K562 (cell line): ENCODE measurements at regions not wholly inside any gene's neighbourhood (a gene's known extent, or its start where the extent isn't known, plus 50 kb on each side); places are given as distances from the start of the nearest gene placed in this dataset.
A peak's percentile ranks its signal among the peaks of the same experiment; 100 is the strongest.

ENCODE experiments used
- ATF7 ChIP-seq: fragments of 450-650 bp; IDR thresholded peaks from 2 replicates; pipeline ENCODE4 v1.7.1; 2014; ENCODE audit warnings: mild to moderate bottlenecking, moderate library complexity
- DPF2 ChIP-seq: fragments of 450-650 bp; IDR thresholded peaks from 2 replicates; pipeline ENCODE4 v1.6.1; 2016
- HDAC6 ChIP-seq: IDR thresholded peaks from 2 replicates; pipeline ENCODE4 v1.6.1; 2012; ENCODE audit warnings: low read depth, mild to moderate bottlenecking, control low read depth, inconsistent platforms, low read length, moderate library complexity
- ILF3 ChIP-seq: fragments of 450-650 bp; IDR thresholded peaks from 2 replicates; pipeline ENCODE4 v1.6.1; 2018; ENCODE audit warnings: antibody characterized with exemption, mild to moderate bottlenecking, moderate library complexity, borderline replicate concordance
- JUNB ChIP-seq: fragments of 450-650 bp; formaldehyde crosslinking; conservative IDR thresholded peaks from 2 replicates; pipeline ENCODE4 v1.4.0; 2020; ENCODE audit warnings: mild to moderate bottlenecking
- NCOA1 ChIP-seq: fragments of 450-650 bp; IDR thresholded peaks from 2 replicates; pipeline ENCODE4 v1.6.1; 2016; ENCODE audit warnings: low read depth
- NFRKB ChIP-seq: fragments of 450-650 bp; IDR thresholded peaks from 2 replicates; pipeline ENCODE4 v1.6.1; 2016; ENCODE audit warnings: low read depth
- ZNF408 ChIP-seq: fragments of 250-450 bp; sonication (Bioruptor Pico); IDR thresholded peaks from 2 replicates; pipeline ENCODE4 v1.4.0; 2020; ENCODE audit warnings: low read depth, mild to moderate bottlenecking, moderate library complexity
- ZNF707 ChIP-seq: fragments of 250-450 bp; sonication (Bioruptor Pico); conservative IDR thresholded peaks from 2 replicates; pipeline ENCODE4 v1.8.0; 2022; ENCODE audit warnings: inconsistent platforms, mild to moderate bottlenecking, moderate library complexity
- TF ChIP-seq, protein P1 (sequence below): sonication (generic); formaldehyde crosslinking; IDR thresholded peaks from 2 replicates; pipeline ENCODE4 v1.8.0; 2022; ENCODE audit warnings: missing genetic modification reagents, mild to moderate bottlenecking, borderline replicate concordance
- TF ChIP-seq, protein P2 (sequence below): fragments of 250-450 bp; sonication (Bioruptor Pico); IDR thresholded peaks from 2 replicates; pipeline ENCODE4 v1.5.1; 2021; ENCODE audit warnings: mild to moderate bottlenecking
- TF ChIP-seq, protein P3 (sequence below): fragments of 450-650 bp; IDR thresholded peaks from 2 replicates; pipeline ENCODE4 v1.6.1; 2016; ENCODE audit warnings: low read depth

DNA sequence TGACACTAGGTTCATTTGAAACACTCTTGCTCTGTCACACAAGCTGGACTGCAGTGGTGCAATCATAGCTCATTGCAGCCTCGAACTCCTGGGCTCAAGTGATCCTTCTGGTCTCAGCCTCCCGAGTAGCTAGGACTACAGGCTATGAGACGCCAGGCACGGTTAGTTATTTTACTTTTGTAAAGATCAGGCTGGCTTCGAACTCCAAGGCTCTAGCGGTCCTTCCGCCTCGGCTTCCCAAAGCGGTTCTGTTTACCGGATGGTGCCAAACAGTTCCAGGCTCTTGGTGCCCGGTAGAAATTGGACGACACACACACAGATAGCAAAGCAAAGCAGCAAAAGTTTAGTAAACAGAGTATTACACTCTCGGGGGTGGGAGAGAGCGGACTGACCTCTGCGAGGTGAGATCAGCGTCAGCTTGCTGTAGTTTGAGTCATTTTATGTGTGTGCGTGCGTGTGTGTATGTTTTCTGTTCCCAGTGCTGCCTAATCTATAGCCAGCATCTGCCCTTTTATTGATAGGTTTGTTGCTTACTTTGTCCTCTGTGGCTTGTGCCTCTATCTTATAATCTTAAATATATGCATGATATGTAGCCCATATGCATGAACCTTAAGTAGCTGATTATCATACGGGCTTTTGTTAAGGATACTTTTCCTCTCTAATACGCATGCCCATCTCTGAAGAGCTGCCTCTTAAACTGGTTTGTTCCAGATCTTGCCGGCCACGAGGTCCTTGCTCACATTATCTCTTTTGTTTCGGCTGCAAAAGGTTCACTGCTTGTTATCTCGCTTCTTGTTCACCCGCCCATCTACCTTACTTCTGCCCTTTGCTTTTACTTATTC, 75.2 kb downstream of the OR2B2 start (continued):
- TF ChIP-seq, protein P1, sequence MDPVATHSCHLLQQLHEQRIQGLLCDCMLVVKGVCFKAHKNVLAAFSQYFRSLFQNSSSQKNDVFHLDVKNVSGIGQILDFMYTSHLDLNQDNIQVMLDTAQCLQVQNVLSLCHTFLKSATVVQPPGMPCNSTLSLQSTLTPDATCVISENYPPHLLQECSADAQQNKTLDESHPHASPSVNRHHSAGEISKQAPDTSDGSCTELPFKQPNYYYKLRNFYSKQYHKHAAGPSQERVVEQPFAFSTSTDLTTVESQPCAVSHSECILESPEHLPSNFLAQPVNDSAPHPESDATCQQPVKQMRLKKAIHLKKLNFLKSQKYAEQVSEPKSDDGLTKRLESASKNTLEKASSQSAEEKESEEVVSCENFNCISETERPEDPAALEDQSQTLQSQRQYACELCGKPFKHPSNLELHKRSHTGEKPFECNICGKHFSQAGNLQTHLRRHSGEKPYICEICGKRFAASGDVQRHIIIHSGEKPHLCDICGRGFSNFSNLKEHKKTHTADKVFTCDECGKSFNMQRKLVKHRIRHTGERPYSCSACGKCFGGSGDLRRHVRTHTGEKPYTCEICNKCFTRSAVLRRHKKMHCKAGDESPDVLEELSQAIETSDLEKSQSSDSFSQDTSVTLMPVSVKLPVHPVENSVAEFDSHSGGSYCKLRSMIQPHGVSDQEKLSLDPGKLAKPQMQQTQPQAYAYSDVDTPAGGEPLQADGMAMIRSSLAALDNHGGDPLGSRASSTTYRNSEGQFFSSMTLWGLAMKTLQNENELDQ (CRISPR knock-in tag), result no peak
- peak; percentile 52 for TF ChIP-seq ILF3
- TF ChIP-seq, protein P2, sequence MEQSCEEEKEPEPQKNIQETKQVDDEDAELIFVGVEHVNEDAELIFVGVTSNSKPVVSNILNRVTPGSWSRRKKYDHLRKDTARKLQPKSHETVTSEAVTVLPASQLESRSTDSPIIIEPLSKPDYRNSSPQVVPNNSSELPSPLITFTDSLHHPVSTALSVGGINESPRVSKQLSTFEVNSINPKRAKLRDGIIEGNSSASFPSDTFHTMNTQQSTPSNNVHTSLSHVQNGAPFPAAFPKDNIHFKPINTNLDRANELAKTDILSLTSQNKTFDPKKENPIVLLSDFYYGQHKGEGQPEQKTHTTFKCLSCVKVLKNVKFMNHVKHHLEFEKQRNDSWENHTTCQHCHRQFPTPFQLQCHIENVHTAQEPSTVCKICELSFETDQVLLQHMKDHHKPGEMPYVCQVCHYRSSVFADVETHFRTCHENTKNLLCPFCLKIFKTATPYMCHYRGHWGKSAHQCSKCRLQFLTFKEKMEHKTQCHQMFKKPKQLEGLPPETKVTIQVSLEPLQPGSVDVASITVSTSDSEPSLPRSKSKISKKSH (CRISPR knock-in tag), result no peak
- TF ChIP-seq DPF2, result peak; percentile 92
- no peak for TF ChIP-seq ZNF408 (CRISPR knock-in tag)
- TF ChIP-seq ATF7, result peak; percentile 90
- TF ChIP-seq, protein P3, sequence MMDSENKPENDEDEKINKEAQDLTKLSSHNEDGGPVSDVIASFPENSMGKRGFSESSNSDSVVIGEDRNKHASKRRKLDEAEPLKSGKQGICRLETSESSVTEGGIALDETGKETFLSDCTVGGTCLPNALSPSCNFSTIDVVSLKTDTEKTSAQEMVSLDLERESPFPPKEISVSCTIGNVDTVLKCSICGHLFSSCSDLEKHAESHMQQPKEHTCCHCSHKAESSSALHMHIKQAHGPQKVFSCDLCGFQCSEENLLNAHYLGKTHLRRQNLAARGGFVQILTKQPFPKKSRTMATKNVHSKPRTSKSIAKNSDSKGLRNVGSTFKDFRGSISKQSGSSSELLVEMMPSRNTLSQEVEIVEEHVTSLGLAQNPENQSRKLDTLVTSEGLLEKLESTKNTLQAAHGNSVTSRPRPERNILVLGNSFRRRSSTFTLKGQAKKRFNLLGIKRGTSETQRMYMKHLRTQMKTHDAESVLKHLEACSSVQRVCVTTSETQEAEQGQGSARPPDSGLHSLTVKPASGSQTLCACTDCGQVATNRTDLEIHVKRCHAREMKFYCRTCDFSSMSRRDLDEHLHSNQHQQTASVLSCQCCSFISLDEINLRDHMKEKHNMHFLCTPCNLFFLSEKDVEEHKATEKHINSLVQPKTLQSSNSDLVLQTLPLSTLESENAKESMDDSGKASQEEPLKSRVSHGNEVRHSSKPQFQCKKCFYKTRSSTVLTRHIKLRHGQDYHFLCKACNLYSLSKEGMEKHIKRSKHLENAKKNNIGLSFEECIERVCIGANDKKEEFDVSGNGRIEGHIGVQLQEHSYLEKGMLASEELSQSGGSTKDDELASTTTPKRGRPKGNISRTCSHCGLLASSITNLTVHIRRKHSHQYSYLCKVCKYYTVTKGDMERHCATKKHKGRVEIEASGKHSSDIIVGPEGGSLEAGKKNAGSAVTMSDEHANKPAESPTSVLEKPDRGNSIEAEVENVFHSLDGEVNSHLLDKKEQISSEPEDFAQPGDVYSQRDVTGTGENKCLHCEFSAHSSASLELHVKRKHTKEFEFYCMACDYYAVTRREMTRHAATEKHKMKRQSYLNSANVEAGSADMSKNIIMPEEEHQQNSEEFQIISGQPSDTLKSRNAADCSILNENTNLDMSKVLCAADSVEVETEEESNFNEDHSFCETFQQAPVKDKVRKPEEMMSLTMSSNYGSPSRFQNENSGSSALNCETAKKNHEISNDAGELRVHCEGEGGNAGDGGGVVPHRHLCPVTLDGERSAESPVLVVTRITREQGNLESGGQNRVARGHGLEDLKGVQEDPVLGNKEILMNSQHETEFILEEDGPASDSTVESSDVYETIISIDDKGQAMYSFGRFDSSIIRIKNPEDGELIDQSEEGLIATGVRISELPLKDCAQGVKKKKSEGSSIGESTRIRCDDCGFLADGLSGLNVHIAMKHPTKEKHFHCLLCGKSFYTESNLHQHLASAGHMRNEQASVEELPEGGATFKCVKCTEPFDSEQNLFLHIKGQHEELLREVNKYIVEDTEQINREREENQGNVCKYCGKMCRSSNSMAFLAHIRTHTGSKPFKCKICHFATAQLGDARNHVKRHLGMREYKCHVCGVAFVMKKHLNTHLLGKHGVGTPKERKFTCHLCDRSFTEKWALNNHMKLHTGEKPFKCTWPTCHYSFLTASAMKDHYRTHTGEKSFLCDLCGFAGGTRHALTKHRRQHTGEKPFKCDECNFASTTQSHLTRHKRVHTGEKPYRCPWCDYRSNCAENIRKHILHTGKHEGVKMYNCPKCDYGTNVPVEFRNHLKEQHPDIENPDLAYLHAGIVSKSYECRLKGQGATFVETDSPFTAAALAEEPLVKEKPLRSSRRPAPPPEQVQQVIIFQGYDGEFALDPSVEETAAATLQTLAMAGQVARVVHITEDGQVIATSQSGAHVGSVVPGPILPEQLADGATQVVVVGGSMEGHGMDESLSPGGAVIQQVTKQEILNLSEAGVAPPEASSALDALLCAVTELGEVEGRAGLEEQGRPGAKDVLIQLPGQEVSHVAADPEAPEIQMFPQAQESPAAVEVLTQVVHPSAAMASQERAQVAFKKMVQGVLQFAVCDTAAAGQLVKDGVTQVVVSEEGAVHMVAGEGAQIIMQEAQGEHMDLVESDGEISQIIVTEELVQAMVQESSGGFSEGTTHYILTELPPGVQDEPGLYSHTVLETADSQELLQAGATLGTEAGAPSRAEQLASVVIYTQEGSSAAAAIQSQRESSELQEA, result peak; percentile 37; the same call in 1 of the 2 replicates
- TF ChIP-seq JUNB (CRISPR knock-in tag), result no peak
- TF ChIP-seq ZNF707 (CRISPR knock-in tag), result no peak; the same call in 1 of the 2 replicates
- TF ChIP-seq HDAC6, result no peak
- peak; percentile 72; the same call in 1 of the 2 replicates for TF ChIP-seq NCOA1
- no peak; the same call in 1 of the 2 replicates for TF ChIP-seq NFRKB
